ENCODE measurements at regions not wholly inside any gene's neighbourhood (a gene's known extent, or its start where the extent isn't known, plus 50 kb on each side); places are given as distances from the start of the nearest gene placed in this dataset.

DNA sequence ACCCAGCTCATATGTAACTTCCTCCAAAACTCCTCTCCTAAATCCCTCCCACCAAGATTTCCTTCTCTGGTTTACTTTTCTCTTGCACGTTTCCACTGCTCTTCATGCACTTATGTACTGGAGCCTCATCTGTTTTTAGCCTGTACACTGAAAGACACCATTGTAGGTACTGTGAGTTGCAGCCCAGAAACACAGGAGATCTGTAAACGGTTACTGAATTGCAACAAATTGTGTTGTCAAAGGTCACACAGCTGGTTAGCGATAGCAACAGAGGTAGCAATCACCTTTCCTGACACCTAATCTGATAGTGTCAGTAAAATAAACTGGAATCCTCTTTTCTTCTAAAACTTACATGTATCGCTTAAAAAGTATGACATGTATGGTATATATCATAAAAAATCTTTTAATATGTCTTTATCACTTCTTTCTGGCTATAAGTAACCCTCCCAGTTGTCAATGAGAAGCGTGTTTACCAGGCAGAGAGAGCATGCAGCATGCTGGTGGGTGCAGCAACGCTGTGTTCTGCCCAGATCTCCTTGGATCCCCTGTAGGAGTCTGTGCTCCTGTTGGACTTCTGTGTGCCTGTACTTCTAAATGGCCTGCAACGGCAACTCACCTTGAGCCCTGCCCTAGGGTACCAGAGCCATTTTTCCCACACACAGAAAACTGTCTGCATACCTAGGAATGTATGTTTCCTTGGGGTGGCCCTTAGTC, 121.5 kb upstream of the CPM start:
- no peak for TF ChIP-seq CTCF (IDR thresholded peaks at IDR 0.05; ENCODE audit: low read depth, low read length)
- no peak for DNase-seq (ENCODE audit: extremely low read depth, low read depth)

DNA sequence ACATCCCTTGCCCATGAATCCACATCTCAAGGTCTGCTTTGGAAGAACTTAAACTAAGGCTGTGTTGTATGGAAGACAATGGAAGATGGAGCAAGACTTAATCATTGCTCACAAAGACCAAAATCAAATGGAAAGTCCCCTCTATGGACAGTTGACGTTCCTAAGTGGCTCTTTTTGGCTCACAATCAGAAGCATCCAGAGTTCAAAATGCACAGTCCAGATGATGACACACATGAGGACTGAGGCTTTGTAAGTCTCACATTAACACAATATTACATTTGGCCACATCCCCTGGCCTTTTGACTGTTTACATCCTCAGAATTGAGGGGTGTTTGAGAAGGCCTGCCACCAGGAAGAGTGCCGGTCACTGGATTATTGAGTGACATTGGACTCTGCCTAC, 122.3 kb upstream of the CPM start:
- no peak for DNase-seq (ENCODE audit: extremely low read depth, low read depth)
- TF ChIP-seq CTCF (IDR thresholded peaks at IDR 0.05; ENCODE audit: low read depth, low read length), result no peak

- no peak for TF ChIP-seq CTCF (IDR thresholded peaks at IDR 0.05; ENCODE audit: low read depth, low read length)
- DNase-seq (ENCODE audit: extremely low read depth, low read depth), result no peak
Measured at GRCh38 chr12:69055706-69056105, 122.7 kb upstream of the CPM start.

DNA sequence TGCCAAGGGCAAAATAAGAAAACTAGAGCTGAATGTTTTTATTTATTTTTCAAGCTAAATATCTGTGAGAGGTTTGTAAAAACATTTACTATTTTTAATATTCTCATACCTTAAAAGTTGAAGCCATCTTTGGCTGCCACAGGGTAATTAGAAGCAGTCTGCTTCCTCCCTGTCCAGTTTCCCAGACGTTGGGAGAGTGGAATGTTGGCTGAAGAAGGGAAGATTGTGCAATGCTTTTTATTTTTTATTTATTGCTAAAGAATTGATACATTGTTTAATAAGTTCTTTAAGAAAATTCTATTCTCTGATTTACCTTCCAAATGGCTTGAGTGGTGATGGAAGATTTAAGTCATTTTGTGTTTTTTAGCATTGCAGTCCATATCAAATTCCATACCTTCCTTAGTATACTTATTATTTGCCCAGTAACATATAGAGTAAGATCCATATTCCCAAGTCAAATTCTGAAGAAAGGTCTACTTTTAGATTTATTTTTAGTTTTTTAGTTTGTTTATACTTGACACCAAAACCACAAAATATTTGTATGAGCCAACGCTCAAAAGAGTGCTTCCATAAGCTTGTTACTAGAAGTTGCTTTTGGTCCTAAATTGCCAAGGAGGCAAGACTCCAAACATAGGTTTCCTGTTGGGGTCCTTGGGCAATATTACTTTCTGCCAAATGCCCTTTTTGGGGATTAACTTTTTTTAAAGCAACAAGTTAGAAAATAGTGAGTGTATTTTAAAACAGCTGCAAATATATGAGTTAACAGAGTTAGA, 124.0 kb upstream of the CPM start:
- peak; percentile 52 for DNase-seq (ENCODE audit: extremely low read depth, low read depth)
- TF ChIP-seq CTCF (IDR thresholded peaks at IDR 0.05; ENCODE audit: low read depth, low read length), result no peak

DNA sequence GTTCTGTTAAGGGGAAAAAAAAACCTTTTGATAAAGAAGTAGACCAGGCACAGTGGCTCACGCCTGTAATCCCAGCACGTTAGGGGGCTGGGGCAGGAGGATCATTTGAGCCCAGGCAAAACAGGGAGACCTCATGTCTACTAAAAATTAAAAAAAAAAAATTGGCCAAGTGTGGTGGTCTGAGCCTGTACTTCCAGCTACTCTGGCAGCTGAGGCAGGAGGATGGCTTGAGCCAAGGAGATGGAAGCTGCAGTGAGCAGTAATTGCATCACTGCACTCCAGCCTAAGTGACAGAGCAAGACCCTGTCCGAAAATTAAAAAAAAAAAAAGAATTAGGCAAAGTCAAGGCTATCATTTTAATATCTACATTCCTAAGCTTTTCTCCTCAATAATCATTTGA, 124.8 kb upstream of the CPM start:
- TF ChIP-seq CTCF (IDR thresholded peaks at IDR 0.05; ENCODE audit: low read depth, low read length), result no peak
- no peak for DNase-seq (ENCODE audit: extremely low read depth, low read depth)

DNA sequence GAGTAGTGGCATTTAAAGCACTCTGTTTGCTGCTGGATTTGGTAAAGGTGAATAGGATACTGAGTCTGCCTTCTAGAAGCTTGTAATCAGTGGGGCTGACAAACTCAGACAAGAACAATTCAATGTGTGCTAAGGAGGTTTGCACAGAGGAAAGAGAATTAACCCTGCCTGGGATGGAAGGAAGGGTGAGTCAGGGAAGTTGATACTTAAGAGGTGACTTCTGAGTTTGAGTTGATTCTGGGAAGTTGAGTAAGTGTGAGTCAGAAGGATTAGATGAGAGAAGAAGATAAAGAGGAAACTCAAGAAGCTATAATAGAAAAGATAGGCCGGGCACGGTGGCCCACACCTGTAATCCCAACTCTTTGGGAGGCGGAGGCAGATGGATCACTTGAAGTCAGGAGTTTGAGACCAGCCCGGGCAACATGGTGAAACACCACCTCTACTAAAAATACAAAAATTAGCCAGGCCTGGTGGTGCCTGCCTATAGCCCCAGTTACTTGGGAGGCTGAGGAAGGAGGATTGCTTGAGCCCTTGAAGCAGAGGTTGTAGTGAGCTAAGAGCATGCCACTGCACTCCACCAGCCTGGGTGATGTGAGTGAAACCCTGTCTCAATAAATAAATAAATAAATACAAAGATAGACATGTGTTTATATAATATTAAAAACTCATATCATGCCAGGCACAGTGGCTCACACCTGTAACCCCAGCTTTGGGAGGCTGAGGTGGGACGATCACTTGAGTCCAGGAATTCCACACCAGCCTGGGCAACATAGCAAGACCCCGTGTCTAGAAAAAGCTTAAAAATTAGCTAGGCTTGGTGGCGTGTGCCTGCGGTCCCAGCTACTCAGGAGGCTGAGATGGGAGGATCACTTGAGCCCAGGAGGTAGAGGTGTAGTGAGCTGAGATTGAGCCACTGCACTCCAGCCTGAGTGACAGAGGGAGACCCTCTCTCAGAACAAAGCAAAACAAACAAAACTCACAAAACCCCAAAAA, 126.8 kb upstream of the CPM start:
- peak; percentile 43 for DNase-seq (ENCODE audit: extremely low read depth, low read depth)
- TF ChIP-seq CTCF (IDR thresholded peaks at IDR 0.05; ENCODE audit: low read depth, low read length), result no peak
